Suprapubic skin (tissue), 3 donors: ENCODE measurements at regions not wholly inside any gene's neighbourhood (a gene's known extent, or its start where the extent isn't known, plus 50 kb on each side); places are given as distances from the start of the nearest gene placed in this dataset.

Source experiments
- EP300 ChIP-seq: sonication (generic); formaldehyde crosslinking; IDR thresholded peaks from one replicate; pipeline ENCODE4 v1.6.1; 2017; ENCODE audit warnings: antibody characterized with exemption
- POLR2A ChIP-seq, 2 donors: fragments of 450-650 bp; IDR thresholded peaks; one replicate each; pipeline ENCODE4 v1.6.1; 2017; ENCODE audit warnings: antibody characterized with exemption in 2 of 2, mild to moderate bottlenecking in 2 of 2, moderate library complexity in 2 of 2
- TF ChIP-seq, protein P1 (sequence below), 2 donors: fragments of 200-600 bp in 1 of 2; fragments of 450-650 bp in 1 of 2; sonication (generic) in 1 of 2; IDR thresholded peaks; one replicate each; pipeline ENCODE4 v1.5.1; 2016 to 2019; ENCODE audit warnings: antibody characterized with exemption in 2 of 2, mild to moderate bottlenecking in 1 of 2, moderate library complexity in 1 of 2

DNA sequence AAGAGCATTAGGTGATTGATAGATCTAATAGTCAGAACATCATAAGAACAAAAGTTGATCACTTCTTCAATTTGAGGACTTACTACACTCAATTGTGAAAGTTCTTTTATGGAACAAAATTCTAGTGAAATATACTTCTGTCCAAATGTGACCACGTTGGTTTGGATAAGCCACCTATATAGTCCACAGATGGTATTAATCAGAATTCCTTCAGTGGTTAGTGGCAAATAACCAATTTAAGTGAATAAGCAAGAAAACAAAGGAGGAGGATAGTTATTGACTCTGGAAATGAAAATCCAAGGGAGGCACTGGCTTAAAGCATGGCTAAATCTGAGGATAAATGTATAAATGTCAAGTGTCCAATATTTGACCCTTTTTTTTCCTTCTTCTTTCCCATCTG lies 268.5 kb upstream of the MARCKS start:
- TF ChIP-seq, protein P1, sequence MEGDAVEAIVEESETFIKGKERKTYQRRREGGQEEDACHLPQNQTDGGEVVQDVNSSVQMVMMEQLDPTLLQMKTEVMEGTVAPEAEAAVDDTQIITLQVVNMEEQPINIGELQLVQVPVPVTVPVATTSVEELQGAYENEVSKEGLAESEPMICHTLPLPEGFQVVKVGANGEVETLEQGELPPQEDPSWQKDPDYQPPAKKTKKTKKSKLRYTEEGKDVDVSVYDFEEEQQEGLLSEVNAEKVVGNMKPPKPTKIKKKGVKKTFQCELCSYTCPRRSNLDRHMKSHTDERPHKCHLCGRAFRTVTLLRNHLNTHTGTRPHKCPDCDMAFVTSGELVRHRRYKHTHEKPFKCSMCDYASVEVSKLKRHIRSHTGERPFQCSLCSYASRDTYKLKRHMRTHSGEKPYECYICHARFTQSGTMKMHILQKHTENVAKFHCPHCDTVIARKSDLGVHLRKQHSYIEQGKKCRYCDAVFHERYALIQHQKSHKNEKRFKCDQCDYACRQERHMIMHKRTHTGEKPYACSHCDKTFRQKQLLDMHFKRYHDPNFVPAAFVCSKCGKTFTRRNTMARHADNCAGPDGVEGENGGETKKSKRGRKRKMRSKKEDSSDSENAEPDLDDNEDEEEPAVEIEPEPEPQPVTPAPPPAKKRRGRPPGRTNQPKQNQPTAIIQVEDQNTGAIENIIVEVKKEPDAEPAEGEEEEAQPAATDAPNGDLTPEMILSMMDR (IDR thresholded peaks at IDR 0.05), result no peak
- TF ChIP-seq POLR2A (IDR thresholded peaks at IDR 0.05) (no peak), EP300 (no peak)
